OCI-LY1 (cell line): ENCODE measurements at regions not wholly inside any gene's neighbourhood (a gene's known extent, or its start where the extent isn't known, plus 50 kb on each side); places are given as distances from the start of the nearest gene placed in this dataset.
"Not testable (repeated sequence)": the region's sequence is repeated elsewhere in the genome, so short reads cannot be mapped to it uniquely, and the experiment has no call there.

ENCODE experiments used
- H2AFZ ChIP-seq: fragments of 200-600 bp; sonication (generic), shearing (Covaris generic); 2 replicates; pipeline ENCODE4 v1.6.0; 2014; ENCODE audit warnings: antibody characterized with exemption, mild to moderate bottlenecking, low read length
- H3F3A ChIP-seq: fragments of 200-600 bp; sonication (generic), shearing (Covaris generic); 2 replicates; pipeline ENCODE4 v1.6.0; 2014; ENCODE audit warnings: mild to moderate bottlenecking, antibody characterized with exemption, low read length, moderate library complexity; ENCODE audit not compliant: insufficient read depth
- H3K27ac ChIP-seq: fragments of 200-600 bp; sonication (generic); 2 replicates; pipeline ENCODE4 v1.5.1; 2014; ENCODE audit warnings: low read length, mixed run types, mild to moderate bottlenecking, low read depth; ENCODE audit not compliant: poor library complexity, severe bottlenecking
- H3K27me3 ChIP-seq: fragments of 200-600 bp; sonication (generic); 2 replicates; pipeline ENCODE4 v1.6.0; 2014; ENCODE audit warnings: antibody characterized with exemption, mild to moderate bottlenecking, low read length, moderate library complexity; ENCODE audit not compliant: insufficient read depth
- H3K36me3 ChIP-seq: fragments of 200-600 bp; sonication (generic); 2 replicates; pipeline ENCODE4 v1.6.1; 2014; ENCODE audit warnings: mild to moderate bottlenecking, antibody characterized with exemption, low read length, moderate library complexity, mixed read lengths; ENCODE audit not compliant: insufficient read depth
- H3K4me1 ChIP-seq: fragments of 200-600 bp; sonication (generic); 2 replicates; pipeline ENCODE4 v1.5.1; 2014; ENCODE audit warnings: mild to moderate bottlenecking, low read length, moderate library complexity; ENCODE audit not compliant: insufficient read depth, severe bottlenecking
- H3K4me2 ChIP-seq: fragments of 200-600 bp; sonication (generic), shearing (Covaris generic); 2 replicates; pipeline ENCODE4 v1.6.1; 2014; ENCODE audit warnings: low read length
- H3K4me3 ChIP-seq: fragments of 200-600 bp; sonication (generic); 2 replicates; pipeline ENCODE4 v1.5.1; 2014; ENCODE audit warnings: low read length, low read depth, mild to moderate bottlenecking, mixed read lengths; ENCODE audit not compliant: poor library complexity, severe bottlenecking
- H3K79me2 ChIP-seq: fragments of 200-600 bp; shearing (Covaris generic); 2 replicates; pipeline ENCODE4 v1.6.1; 2016; ENCODE audit warnings: mixed run types, low read length, mixed read lengths; ENCODE audit not compliant: insufficient read depth
- H3K9ac ChIP-seq: fragments of 200-600 bp; sonication (generic), shearing (Covaris generic); 2 replicates; pipeline ENCODE4 v1.6.1; 2014; ENCODE audit warnings: mild to moderate bottlenecking, low read length, mixed read lengths
- H3K9me2 ChIP-seq: fragments of 200-600 bp; sonication (generic), shearing (Covaris generic); 2 replicates; pipeline ENCODE4 v1.6.1; 2014; ENCODE audit warnings: low read depth, mild to moderate bottlenecking, low read length, mixed read lengths
- H3K9me3 ChIP-seq: fragments of 200-600 bp; shearing (Covaris generic); 2 replicates; pipeline ENCODE4 v1.6.1; 2014; ENCODE audit warnings: low read length, mixed read lengths
- H4K20me1 ChIP-seq: fragments of 200-600 bp; sonication (generic), shearing (Covaris generic); 2 replicates; pipeline ENCODE4 v1.6.0; 2016; ENCODE audit warnings: mild to moderate bottlenecking, low read length; ENCODE audit not compliant: insufficient read depth
- EZH2 ChIP-seq: fragments of 200-600 bp; sonication (generic), shearing (Covaris generic); IDR thresholded peaks from 2 replicates; pipeline ENCODE4 v1.8.0; 2017; ENCODE audit warnings: borderline replicate concordance, mixed run types, mild to moderate bottlenecking, antibody characterized with exemption, low read length, moderate library complexity, mixed read lengths
- TF ChIP-seq, protein P1 (sequence below): fragments of 200-600 bp; sonication (generic), shearing (Covaris generic); IDR thresholded peaks from 2 replicates; pipeline ENCODE4 v1.5.1; 2017; ENCODE audit warnings: mild to moderate bottlenecking, antibody characterized with exemption, low read length, moderate library complexity, mixed read lengths

DNA sequence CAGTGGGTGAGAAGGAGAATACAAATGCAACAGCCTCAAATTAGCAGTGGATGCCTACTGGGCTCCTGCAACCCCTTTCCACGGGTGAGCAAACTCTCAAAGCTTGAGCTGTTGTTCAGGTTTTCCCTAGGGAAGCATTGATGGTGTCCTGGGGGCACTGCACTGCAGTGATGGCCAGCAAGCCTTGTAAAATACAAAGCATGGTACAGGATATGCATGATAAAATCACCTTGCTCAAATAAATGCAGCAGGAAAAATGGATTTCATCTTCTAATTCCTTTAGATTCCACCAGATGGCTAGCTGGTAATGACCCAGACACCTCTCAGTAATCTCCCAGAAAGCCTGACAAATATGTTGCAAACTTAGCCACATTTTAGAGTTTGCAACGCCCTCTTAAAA is 698.2 kb downstream of the TRIB2 start:
- no peak for TF ChIP-seq EZH2
- TF ChIP-seq, protein P1, sequence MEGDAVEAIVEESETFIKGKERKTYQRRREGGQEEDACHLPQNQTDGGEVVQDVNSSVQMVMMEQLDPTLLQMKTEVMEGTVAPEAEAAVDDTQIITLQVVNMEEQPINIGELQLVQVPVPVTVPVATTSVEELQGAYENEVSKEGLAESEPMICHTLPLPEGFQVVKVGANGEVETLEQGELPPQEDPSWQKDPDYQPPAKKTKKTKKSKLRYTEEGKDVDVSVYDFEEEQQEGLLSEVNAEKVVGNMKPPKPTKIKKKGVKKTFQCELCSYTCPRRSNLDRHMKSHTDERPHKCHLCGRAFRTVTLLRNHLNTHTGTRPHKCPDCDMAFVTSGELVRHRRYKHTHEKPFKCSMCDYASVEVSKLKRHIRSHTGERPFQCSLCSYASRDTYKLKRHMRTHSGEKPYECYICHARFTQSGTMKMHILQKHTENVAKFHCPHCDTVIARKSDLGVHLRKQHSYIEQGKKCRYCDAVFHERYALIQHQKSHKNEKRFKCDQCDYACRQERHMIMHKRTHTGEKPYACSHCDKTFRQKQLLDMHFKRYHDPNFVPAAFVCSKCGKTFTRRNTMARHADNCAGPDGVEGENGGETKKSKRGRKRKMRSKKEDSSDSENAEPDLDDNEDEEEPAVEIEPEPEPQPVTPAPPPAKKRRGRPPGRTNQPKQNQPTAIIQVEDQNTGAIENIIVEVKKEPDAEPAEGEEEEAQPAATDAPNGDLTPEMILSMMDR, result no peak
- Histone ChIP-seq H3K4me1 (no peaks in the 10 kb centered on the region), H3K27me3 (no peaks in the 10 kb centered on the region), H3K9ac (no peak overlapping the region), H3K4me2 (no peak overlapping the region), H3K36me3 (no peaks in the 10 kb centered on the region), H2AFZ (no peak overlapping the region), H3K9me2 (no peaks in the 10 kb centered on the region), H4K20me1 (no peaks in the 10 kb centered on the region), H3K79me2 (no peaks in the 10 kb centered on the region), H3F3A (no peaks in the 10 kb centered on the region), H3K4me3 (no peak overlapping the region), H3K27ac (no peak overlapping the region), H3K9me3 (no peaks in the 10 kb centered on the region)

DNA sequence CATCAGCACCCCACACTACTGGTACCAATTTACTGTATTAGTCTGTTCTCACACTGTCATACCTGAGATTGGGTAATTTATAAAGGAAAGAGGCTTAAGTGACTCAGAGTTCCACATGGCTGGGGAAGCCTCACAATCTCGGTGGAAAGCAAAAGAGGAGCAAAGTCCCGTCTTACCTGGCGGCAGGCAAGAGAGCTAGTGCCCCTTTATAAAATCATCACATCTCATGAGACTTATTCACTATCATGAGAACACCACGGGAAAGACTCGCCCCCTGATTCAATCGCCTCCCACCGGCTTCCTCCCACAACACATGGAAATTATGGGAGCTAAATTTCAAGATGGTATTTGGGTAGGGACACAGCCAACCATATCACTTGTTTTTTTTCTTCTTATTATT is 717.2 kb downstream of the TRIB2 start:
- no peaks in the 10 kb centered on the region for H3K36me3 ChIP-seq
- H3K4me2 ChIP-seq, result no peak overlapping the region
- no peaks in the 10 kb centered on the region for H3K79me2 ChIP-seq
- no peaks in the 10 kb centered on the region for H3K27me3 ChIP-seq
- no peak overlapping the region for H3K27ac ChIP-seq
- no peak overlapping the region for H3K9ac ChIP-seq
- H3K9me3 ChIP-seq, result no peaks in the 10 kb centered on the region
- no peaks in the 10 kb centered on the region for H3F3A ChIP-seq
- no peak for TF ChIP-seq EZH2
- TF ChIP-seq, protein P1, result no peak
- H2AFZ ChIP-seq, result no peak overlapping the region
- no peaks in the 10 kb centered on the region for H3K9me2 ChIP-seq
- H3K4me3 ChIP-seq, result no peak overlapping the region
- H4K20me1 ChIP-seq, result no peaks in the 10 kb centered on the region
- no peaks in the 10 kb centered on the region for H3K4me1 ChIP-seq

DNA sequence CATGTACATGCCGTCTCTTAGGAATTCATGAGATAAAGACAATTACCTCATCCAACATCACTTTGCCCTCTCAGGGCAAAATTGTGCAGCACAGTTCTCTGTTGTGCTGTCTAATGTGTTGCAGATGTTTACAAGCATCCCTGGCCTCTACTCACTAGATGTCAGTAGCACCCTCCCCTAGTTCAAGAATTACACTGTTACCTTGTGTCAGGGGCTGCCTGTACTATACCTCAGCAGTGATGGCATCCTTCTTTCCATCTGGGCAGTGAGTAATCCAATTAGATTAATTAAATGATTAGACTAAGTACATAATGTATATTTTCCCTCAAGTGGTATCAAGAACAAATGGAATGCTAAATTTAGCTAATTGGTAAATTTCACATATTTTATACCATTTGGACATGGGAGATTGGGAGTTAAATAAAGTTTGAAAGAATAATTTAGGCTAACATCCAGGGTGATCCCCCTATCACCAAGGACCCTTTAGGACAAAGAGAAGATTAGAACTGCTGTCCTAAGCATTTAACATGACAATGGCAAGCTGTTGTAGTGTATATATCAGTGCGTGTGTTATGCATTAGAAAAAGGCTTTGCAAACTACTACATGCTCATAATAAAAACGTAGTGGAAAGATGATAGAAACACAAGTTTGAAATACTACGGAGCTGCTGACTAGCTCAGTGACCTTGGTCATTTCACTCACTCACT is 727.0 kb downstream of the TRIB2 start:
- not testable (repeated sequence) for H3K4me1 ChIP-seq, H3K36me3 ChIP-seq, H3K9ac ChIP-seq, H3K9me3 ChIP-seq, H4K20me1 ChIP-seq, H3K4me2 ChIP-seq, H2AFZ ChIP-seq, H3K27ac ChIP-seq, H3F3A ChIP-seq, H3K27me3 ChIP-seq, H3K4me3 ChIP-seq, H3K79me2 ChIP-seq, H3K9me2 ChIP-seq

DNA sequence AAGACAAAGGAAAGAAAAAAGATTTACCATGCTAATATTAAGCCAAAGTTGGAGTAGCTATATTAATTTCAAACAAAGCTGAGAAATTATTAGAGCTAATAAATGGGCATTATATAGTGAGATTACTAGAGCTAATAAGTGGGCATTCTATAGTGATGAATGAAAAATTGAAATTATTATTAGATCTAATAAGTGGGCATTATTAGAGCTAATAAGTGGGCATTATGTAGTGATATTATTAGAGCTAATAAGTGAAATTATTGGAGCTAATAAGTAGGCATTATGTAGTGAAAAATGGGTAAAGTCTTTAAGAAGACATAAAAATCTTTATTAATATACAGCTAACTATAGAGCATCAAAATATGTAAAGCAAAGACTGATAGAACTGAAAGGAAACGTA is 745.7 kb downstream of the TRIB2 start:
- TF ChIP-seq, protein P1, result no peak
- TF ChIP-seq EZH2, result no peak
- no peaks in the 10 kb centered on the region for H3F3A ChIP-seq
- H3K4me2 ChIP-seq, result no peak overlapping the region

More for the DNA sequence above, 745.7 kb downstream of the TRIB2 start:
- Histone ChIP-seq H3K79me2 (no peaks in the 10 kb centered on the region), H4K20me1 (no peaks in the 10 kb centered on the region), H3K27ac (no peak overlapping the region), H3K4me3 (no peak overlapping the region), H3K9me3 (no peaks in the 10 kb centered on the region), H3K36me3 (no peaks in the 10 kb centered on the region), H3K27me3 (no peaks in the 10 kb centered on the region), H3K9ac (no peak overlapping the region), H3K4me1 (no peaks in the 10 kb centered on the region), H2AFZ (no peak overlapping the region), H3K9me2 (no peaks in the 10 kb centered on the region)
